ENCODE measurements at regions not wholly inside any gene's neighbourhood (a gene's known extent, or its start where the extent isn't known, plus 50 kb on each side); places are given as distances from the start of the nearest gene placed in this dataset.

- TF ChIP-seq CTCF (IDR thresholded peaks at IDR 0.05), result no peak
- no peak for TF ChIP-seq ELF1 (IDR thresholded peaks at IDR 0.05)
- no peak for TF ChIP-seq POLR2AphosphoS5 (IDR thresholded peaks at IDR 0.05; ENCODE audit: low read depth, low read length)
- no peak for TF ChIP-seq GABPA (IDR thresholded peaks at IDR 0.05; ENCODE audit: low read depth)
- TF ChIP-seq TEAD4 (IDR thresholded peaks at IDR 0.05; ENCODE audit: borderline replicate concordance, insufficient read depth), result no peak
Observed at GRCh38 chr10:129074939-129075338, 392.1 kb upstream of the MGMT start.
